NT2/D1 (cell line): ENCODE measurements at regions not wholly inside any gene's neighbourhood (a gene's known extent, or its start where the extent isn't known, plus 50 kb on each side); places are given as distances from the start of the nearest gene placed in this dataset.

Source experiments
- YY1 ChIP-seq: IDR thresholded peaks from 2 replicates; pipeline ENCODE4 v1.6.1; 2011; ENCODE audit not compliant: insufficient read length, insufficient read depth
- ZNF274 ChIP-seq: IDR thresholded peaks from 2 replicates; pipeline ENCODE4 v1.6.1; 2011; ENCODE audit warnings: mild to moderate bottlenecking, low read depth, low read length

GRCh38 chr1:118736322-118736721 is 251.8 kb downstream of the TBX15 start:
- no peak for TF ChIP-seq ZNF274
- TF ChIP-seq YY1, result no peak
